Loucy (cell line): ENCODE measurements at regions not wholly inside any gene's neighbourhood (a gene's known extent, or its start where the extent isn't known, plus 50 kb on each side); places are given as distances from the start of the nearest gene placed in this dataset.

Experiments
- H2AFZ ChIP-seq: fragments of 200-600 bp; sonication (generic); 2 replicates; pipeline ENCODE4 v1.6.0; 2016; ENCODE audit warnings: antibody characterized with exemption, mild to moderate bottlenecking, low read length, moderate library complexity
- H3F3A ChIP-seq: fragments of 200-600 bp; 2 replicates; pipeline ENCODE4 v1.6.0; 2016; ENCODE audit warnings: antibody characterized with exemption, low read depth, mild to moderate bottlenecking
- H3K27me3 ChIP-seq: fragments of 200-600 bp; sonication (generic); 2 replicates; pipeline ENCODE4 v1.6.1; 2014; ENCODE audit warnings: low read length, mild to moderate bottlenecking; ENCODE audit not compliant: insufficient read depth, poor library complexity, severe bottlenecking
- H3K36me3 ChIP-seq: fragments of 200-600 bp; sonication (generic); 2 replicates; pipeline ENCODE4 v1.6.1; 2016; ENCODE audit warnings: low read length; ENCODE audit not compliant: insufficient read depth
- H3K4me1 ChIP-seq: fragments of 200-600 bp; sonication (generic); 2 replicates; pipeline ENCODE4 v1.5.1; 2014; ENCODE audit warnings: low read length, mild to moderate bottlenecking; ENCODE audit not compliant: insufficient read depth, poor library complexity, severe bottlenecking
- H3K4me2 ChIP-seq: fragments of 200-600 bp; sonication (generic); 2 replicates; pipeline ENCODE4 v1.6.0; 2014; ENCODE audit warnings: antibody characterized with exemption, low read length, low read depth, mild to moderate bottlenecking; ENCODE audit not compliant: poor library complexity, severe bottlenecking
- H3K4me3 ChIP-seq: fragments of 200-600 bp; sonication (generic); 2 replicates; pipeline ENCODE4 v1.5.1; 2014; ENCODE audit warnings: low read length, mild to moderate bottlenecking, mixed read lengths; ENCODE audit not compliant: poor library complexity, severe bottlenecking
- H3K79me2 ChIP-seq: fragments of 200-600 bp; sonication (generic); 2 replicates; pipeline ENCODE4 v1.6.1; 2014; ENCODE audit warnings: low read length; ENCODE audit not compliant: insufficient read depth
- H3K9ac ChIP-seq: fragments of 200-600 bp; sonication (generic); 2 replicates; pipeline ENCODE4 v1.6.0; 2014; ENCODE audit warnings: mild to moderate bottlenecking, low read depth, low read length, moderate library complexity; ENCODE audit not compliant: poor library complexity, severe bottlenecking
- H3K9me2 ChIP-seq: fragments of 200-600 bp; sonication (generic); replicated peaks from 2 replicates; pipeline ENCODE4 v1.6.1; 2016; ENCODE audit warnings: low read depth, low read length, mixed read lengths
- H3K9me3 ChIP-seq: fragments of 200-600 bp; sonication (generic); 2 replicates; pipeline ENCODE4 v1.6.1; 2014; ENCODE audit warnings: mild to moderate bottlenecking, antibody characterized with exemption, low read length, low read depth; ENCODE audit not compliant: insufficient read depth
- H4K20me1 ChIP-seq: fragments of 200-600 bp; sonication (generic); 2 replicates; pipeline ENCODE4 v1.6.0; 2014; ENCODE audit warnings: antibody characterized with exemption, low read length, mild to moderate bottlenecking; ENCODE audit not compliant: insufficient read depth, poor library complexity, severe bottlenecking
- CTCF ChIP-seq: fragments of 200-600 bp; sonication (generic); conservative IDR thresholded peaks from 2 replicates; pipeline ENCODE4 v1.5.1; 2014; ENCODE audit warnings: mild to moderate bottlenecking, antibody characterized with exemption, low read length
- EZH2phosphoT487 ChIP-seq: fragments of 200-600 bp; IDR thresholded peaks from 2 replicates; pipeline ENCODE4 v1.6.1; 2018; ENCODE audit warnings: antibody characterized with exemption, mild to moderate bottlenecking, moderate library complexity, borderline replicate concordance

GRCh38 chr1:234746798-234747196, 136.8 kb upstream of the IRF2BP2 start:
- Histone ChIP-seq H2AFZ (no peak overlapping the region), H3K4me2 (no peak overlapping the region), H3K4me1 (peaks cover 10% of the 10 kb centered on the region), H3K27me3 (no peaks in the 10 kb centered on the region), H3K79me2 (no peaks in the 10 kb centered on the region), H3F3A (no peaks in the 10 kb centered on the region), H3K4me3 (no peak overlapping the region), H3K9me2 (no peaks in the 10 kb centered on the region), H3K36me3 (no peaks in the 10 kb centered on the region), H3K9ac (no peak overlapping the region), H3K9me3 (no peaks in the 10 kb centered on the region), H4K20me1 (no peaks in the 10 kb centered on the region)
- TF ChIP-seq EZH2phosphoT487 (no peak), CTCF (no peak)

GRCh38 chr1:234745844-234746797, 136.1 kb upstream of the IRF2BP2 start:
- H3K79me2 ChIP-seq: no peaks in the 10 kb centered on the region
- H3F3A ChIP-seq: no peaks in the 10 kb centered on the region
- H2AFZ ChIP-seq: no peak overlapping the region
- no peak overlapping the region for H3K9ac ChIP-seq
- no peaks in the 10 kb centered on the region for H3K36me3 ChIP-seq
- no peak overlapping the region for H3K4me3 ChIP-seq
- peaks cover 8% of the 10 kb centered on the region for H3K4me1 ChIP-seq
- no peaks in the 10 kb centered on the region for H3K27me3 ChIP-seq
- no peaks in the 10 kb centered on the region for H3K9me2 ChIP-seq
- H4K20me1 ChIP-seq: no peaks in the 10 kb centered on the region
- no peak overlapping the region for H3K4me2 ChIP-seq
- TF ChIP-seq CTCF (no peak), EZH2phosphoT487 (no peak)
- H3K9me3 ChIP-seq: no peaks in the 10 kb centered on the region

GRCh38 chr1:234745276-234745675, 135.3 kb upstream of the IRF2BP2 start:
- no peaks in the 10 kb centered on the region for H3K9me3 ChIP-seq
- no peak overlapping the region for H2AFZ ChIP-seq
- no peak overlapping the region for H3K4me3 ChIP-seq
- H3K36me3 ChIP-seq: no peaks in the 10 kb centered on the region
- no peak for TF ChIP-seq CTCF
- no peak for TF ChIP-seq EZH2phosphoT487
- no peaks in the 10 kb centered on the region for H3K79me2 ChIP-seq
- no peak overlapping the region for H3K9ac ChIP-seq
- no peaks in the 10 kb centered on the region for H3K9me2 ChIP-seq
- no peaks in the 10 kb centered on the region for H3K27me3 ChIP-seq
- peaks cover 6% of the 10 kb centered on the region for H3K4me1 ChIP-seq
- H3F3A ChIP-seq: no peaks in the 10 kb centered on the region
- no peak overlapping the region for H3K4me2 ChIP-seq
- H4K20me1 ChIP-seq: no peaks in the 10 kb centered on the region
